LoVo (cell line): ENCODE measurements at regions not wholly inside any gene's neighbourhood (a gene's known extent, or its start where the extent isn't known, plus 50 kb on each side); places are given as distances from the start of the nearest gene placed in this dataset.

Experiments
- DNase-seq: peaks from one replicate; pipeline ENCODE4 v3.0.0-alpha.2; 2016; ENCODE audit warnings: low spot score

- DNase-seq, result no peak
These were observed 94.4 kb upstream of the IGSF21 start for GRCh38 chr1:18013216-18013615.

- DNase-seq, result no peak
These were observed 91.9 kb upstream of the IGSF21 start for GRCh38 chr1:18015719-18016118.

- DNase-seq, result no peak
These were observed 89.2 kb upstream of the IGSF21 start for GRCh38 chr1:18018366-18018765.

GRCh38 chr1:18020021-18020817, 87.4 kb upstream of the IGSF21 start:
- no peak for DNase-seq

GRCh38 chr1:18021242-18021641, 86.4 kb upstream of the IGSF21 start:
- no peak for DNase-seq

DNA sequence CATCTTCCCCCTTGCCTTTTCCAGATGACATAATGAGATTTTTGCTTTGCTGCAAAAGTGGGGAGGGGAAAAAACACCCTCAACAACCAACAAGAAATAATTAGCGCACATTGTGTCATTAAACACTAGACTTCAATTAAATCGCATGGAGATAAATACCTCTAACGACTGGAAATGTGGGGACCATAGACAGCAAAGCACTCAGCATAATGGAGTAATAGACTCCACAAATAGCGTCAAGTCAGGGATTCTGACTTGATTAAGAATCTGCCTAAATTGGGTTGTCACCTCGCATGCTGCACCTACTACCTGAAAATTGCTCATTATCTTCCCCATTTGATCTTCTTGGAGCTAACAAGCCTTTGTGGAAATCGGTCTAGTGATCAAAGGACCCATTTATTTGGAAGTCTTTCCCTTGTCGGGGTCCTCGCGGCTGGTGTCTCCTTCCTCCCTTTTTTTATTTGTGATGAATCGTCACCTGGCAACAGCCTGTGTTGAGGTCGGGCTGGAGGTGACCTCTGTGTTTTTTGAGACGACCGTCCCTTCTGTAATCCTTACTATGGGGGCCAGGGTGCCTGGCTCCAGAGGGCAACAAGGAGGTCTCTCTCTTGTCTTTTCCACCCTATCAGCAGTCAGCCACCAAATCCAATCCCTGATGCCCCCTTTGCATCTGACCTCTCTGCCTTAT, 75.3 kb upstream of the IGSF21 start:
- no peak for DNase-seq

DNA sequence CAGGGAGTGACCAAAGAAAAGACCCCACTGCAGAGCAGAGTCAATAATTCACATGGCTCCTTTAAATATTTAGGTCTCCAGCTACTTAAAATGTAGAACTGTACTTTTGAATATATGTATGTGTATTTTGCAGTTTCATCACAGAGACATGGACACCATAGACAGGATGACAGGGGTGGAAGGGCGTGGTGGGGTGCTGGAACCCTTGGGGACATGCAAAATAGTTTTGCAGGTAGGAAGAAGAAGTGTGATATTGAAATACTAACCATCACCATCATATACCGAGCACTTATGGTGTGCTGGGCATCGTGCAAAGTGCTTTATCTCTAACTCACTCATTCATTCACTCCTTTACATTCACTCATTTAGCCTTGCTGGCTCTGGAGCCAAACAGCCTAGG, 72.5 kb upstream of the IGSF21 start:
- DNase-seq, result no peak

DNA sequence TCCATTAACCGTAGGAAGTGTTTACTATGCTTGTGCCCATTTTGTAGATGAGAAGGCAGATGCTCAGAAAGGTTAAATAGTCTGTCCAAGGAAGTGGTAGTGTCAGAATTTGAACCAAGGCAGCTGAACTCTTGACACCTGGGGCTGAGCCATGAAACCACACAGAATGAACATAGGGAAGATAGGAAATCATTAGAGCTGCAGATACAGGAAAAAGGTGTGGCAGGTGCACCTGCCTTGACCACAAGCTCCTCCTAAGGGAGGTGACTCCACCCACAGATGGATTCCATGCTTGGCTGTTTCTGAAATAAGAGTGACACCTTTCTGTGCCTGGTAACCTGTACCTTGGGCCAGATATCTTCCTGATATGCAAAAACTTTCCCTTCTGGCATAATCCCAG, 69.9 kb upstream of the IGSF21 start:
- no peak for DNase-seq

DNA sequence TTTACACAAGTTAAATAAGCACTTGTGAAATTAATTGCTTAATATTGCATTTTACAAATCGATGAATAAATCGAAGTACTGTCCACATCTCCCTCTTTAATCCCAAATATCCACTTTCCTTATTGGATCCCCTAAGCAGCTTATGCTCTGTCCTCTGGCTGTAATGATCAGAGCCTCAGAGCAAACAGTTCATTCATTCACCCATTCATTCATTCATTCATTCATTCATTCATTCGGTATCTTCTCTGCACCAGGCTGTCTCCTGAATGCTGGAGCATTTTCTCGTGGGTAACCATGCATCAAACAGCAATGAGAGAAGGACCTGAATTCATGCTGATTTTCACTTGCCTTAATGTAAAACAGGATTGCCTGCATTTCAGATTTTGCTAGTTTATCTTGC, 69.5 kb upstream of the IGSF21 start:
- DNase-seq, result no peak

GRCh38 chr1:18039102-18039501, 68.5 kb upstream of the IGSF21 start:
- no peak for DNase-seq

DNA sequence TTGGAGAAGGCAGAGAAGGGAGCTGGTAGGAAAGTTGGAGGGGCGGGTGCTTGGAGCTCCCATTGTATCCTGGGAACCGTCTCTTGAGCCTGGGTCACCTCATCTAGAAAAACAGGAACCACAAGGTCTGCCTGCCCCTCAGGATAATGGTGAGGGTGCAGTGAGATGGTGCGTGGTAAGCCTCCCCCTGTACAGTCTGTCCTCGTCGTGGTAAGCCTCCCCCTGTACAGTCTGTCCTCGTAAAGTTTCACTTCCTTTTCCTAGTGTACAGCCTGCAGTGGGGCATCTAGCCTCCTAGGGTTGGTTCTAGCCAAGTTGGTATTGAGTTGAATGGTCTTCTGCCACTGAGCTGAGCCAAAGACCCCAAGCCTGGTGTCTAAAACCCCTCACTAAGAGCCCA, 66.5 kb upstream of the IGSF21 start:
- DNase-seq, result no peak

DNA sequence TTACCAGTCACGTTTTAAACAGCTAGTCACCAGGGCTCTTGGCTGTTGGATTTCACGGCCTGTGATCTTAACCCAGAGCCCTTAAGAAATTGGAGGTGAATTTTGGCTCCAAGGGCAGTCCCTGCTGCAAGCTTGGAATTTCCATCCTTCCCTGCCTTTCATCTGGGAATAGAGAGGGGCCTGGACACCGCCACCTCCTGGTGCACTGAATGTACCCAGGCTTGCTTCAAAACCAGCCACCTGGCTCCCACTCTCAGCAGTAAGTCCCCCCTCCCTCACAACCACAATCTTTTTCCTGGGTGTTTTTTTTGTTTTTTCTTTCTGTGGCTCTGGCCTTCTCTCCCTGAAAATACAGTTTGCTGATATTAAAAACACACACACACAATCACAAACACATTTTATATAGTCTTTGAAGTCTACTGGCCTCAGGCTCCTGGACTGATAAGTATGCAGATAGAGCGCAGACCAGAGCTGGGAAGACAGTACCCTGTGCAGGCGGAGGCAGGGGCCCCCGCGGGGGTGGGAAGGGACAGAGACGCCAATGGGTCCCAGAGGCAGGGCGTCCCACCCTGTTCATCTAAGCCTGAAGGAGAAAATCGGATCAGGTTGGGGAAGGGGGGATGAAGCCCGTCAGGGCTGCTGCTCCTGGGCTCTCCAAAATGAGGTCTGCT, 65.8 kb upstream of the IGSF21 start:
- no peak for DNase-seq

- DNase-seq, result no peak
These were observed 63.7 kb upstream of the IGSF21 start for GRCh38 chr1:18043871-18044270.

- no peak for DNase-seq
These were observed 62.4 kb upstream of the IGSF21 start for GRCh38 chr1:18045203-18045602.

DNA sequence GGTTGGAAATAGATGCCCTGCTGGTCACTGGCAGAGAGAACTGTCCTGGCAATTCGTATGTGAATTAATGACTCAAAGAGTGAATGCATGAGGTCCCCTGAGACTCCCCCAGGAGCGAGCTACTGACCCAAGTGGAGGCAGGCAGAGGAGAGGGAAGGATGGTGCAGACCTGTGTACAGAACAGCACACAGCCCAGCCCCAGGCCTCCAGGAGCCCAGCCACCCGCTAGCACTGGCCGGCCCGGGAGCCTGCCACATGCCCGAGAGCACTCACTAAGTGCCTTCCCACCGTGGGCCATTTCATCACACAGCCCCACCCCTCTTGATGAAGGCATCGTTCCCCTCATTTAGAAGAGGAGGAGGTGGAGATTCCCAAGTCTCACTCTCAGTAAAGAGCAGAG, 62.0 kb upstream of the IGSF21 start:
- no peak for DNase-seq

GRCh38 chr1:18047122-18047521, 60.5 kb upstream of the IGSF21 start:
- no peak for DNase-seq

- DNase-seq, result no peak
These were observed 58.4 kb upstream of the IGSF21 start for GRCh38 chr1:18049228-18049627.

DNA sequence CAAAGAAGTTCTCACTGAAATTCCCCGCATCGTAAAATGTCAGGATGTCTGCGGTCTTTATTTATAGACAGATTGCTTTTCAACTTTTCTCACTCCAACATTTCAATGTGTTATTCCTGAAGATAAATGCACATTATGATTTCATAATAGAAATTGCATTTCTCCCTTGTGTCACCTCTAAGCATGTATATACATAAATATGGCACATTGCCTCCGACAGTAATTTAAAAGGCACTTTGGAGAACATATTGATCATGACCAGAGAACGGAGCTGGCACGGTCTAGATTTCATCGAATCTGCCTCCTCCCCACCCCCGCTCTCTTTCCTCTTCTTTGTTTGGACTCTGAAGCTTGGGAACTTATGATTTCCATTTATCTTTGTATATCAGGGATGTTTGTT, 54.9 kb upstream of the IGSF21 start:
- DNase-seq, result no peak

GRCh38 chr1:18055156-18055555, 52.4 kb upstream of the IGSF21 start:
- DNase-seq, result no peak

DNA sequence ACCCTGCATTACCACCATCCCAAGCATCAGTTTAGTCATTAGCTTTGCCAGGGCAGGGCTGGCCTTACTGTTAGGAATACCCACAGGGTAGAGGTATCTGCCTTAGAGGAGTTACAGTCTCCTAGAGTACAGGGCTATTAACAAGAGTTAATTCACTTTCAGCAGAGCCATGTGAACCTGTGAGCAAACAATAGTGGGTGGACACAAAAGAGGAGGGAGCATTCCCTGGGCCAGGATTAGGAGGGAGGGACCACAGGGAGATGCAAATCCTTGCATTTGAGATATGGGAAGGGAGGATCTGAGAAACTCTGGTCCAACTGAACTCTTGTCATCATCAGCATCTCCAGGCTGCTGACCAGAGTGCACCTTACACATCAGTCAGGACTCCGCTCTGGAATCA, 51.1 kb upstream of the IGSF21 start:
- DNase-seq, result no peak

DNA sequence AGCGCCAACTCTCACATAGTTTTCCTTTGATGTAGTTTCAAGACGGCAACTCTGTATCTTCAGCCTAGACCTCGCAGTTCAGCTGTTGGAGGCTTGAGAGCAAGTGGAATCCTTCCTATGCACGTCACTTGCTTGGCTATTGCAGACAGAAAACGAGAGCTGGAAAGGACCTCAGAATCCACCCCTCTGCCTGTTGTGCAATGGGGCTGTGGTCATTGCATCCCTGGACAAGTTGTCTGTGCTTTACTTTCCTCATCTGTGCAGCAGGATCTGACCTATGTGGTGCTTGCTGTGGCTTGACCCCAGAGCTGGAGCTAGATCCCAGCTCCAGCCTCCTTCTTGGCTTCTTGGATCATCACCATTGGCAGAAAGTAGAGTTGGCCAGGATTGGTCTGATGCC, 50.0 kb upstream of the IGSF21 start:
- no peak for DNase-seq
